ENCODE measurements at regions not wholly inside any gene's neighbourhood (a gene's known extent, or its start where the extent isn't known, plus 50 kb on each side); places are given as distances from the start of the nearest gene placed in this dataset.

- 38 to 42% methylated on average over 2 of the region's 2 CpGs for WGBS, 2 donors
- Histone ChIP-seq H3K4me3 (no peak overlapping the region), H3K36me3 (no peaks in the 10 kb centered on the region), H3K9me3 (no peaks in the 10 kb centered on the region), H3K27ac (no peak overlapping the region), H3K4me1 (peaks cover 0 to 5% (median 0%) of the 10 kb centered on the region in 4 donors), H3K27me3 (no peaks in the 10 kb centered on the region)
- DNase-seq (ENCODE audit: low spot score in 2 of 2): no peak
- TF ChIP-seq EP300 (IDR thresholded peaks at IDR 0.05) (no peak), CTCF (IDR thresholded peaks at IDR 0.05) (no peak), POLR2A (IDR thresholded peaks at IDR 0.05) (no peak)
Observed at GRCh38 chr4:175562111-175562510, 250.0 kb downstream of the GPM6A start.

GRCh38 chr4:175562542-175562941 is 249.5 kb downstream of the GPM6A start:
- TF ChIP-seq POLR2A (IDR thresholded peaks at IDR 0.05): no peak
- no peak for TF ChIP-seq CTCF (IDR thresholded peaks at IDR 0.05)
- no peak for TF ChIP-seq EP300 (IDR thresholded peaks at IDR 0.05)
- peaks cover 0 to 5% (median 0%) of the 10 kb centered on the region in 4 donors for H3K4me1 ChIP-seq
- 93% methylated on average over 4 of the region's 4 CpGs for WGBS, 2 donors
- no peak for DNase-seq (ENCODE audit: low spot score in 2 of 2)
- no peak overlapping the region for H3K4me3 ChIP-seq
- no peaks in the 10 kb centered on the region for H3K27me3 ChIP-seq
- H3K27ac ChIP-seq: no peak overlapping the region
- no peaks in the 10 kb centered on the region for H3K36me3 ChIP-seq
- no peaks in the 10 kb centered on the region for H3K9me3 ChIP-seq

All from tibial nerve (tissue), 4 donors.